ENCODE measurements at regions not wholly inside any gene's neighbourhood (a gene's known extent, or its start where the extent isn't known, plus 50 kb on each side); places are given as distances from the start of the nearest gene placed in this dataset.

DNA sequence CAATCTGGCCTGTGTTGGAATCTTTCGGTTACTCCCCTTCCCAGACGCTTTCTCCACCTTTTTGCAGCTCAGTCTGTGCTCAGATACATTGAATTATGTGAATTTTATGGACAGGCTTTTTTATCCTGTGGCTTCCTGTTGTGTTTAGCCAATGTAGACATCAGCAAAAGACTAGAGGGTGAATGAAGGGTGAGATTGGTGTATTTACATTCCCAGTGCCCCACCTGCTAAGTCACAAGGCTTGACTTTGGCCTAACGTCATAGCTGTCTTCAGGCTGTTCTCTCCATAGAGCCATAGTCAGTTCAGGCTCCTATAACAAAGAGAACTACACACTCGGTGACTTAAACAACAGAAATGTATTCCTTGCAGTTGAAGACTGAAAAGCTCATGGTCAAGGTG is 97.5 kb upstream of the FSHB start:
- dilution Hi-C loops (cut with MboI; ENCODE audit: extremely low pct_ligation_motif_present, low sequenced_read_pairs) (no loop called here), intact Hi-C loops (cut with micrococcal nuclease) (no loop called here)
- no TSS peak for BruUV-seq (replicated peaks)
- H3K27ac ChIP-seq (ENCODE audit: insufficient read depth, low read depth, low read length) = no peak overlapping the region
- no peak overlapping the region for H3K9ac ChIP-seq (replicated peaks; ENCODE audit: extremely low read depth, insufficient read depth, low read length)
- H3K9me1 ChIP-seq (replicated peaks; ENCODE audit: control insufficient read depth, extremely low read depth, insufficient read depth, low read length) = no peaks in the 10 kb centered on the region
- H3K36me3 ChIP-seq (ENCODE audit: control insufficient read depth in 2 of 2, extremely low read depth in 1 of 2, insufficient read depth in 2 of 2, low read length in 2 of 2) = no peaks in the 10 kb centered on the region
- H3K4me1 ChIP-seq (ENCODE audit: control insufficient read depth, extremely low read depth, insufficient read depth, low read length) = no peaks in the 10 kb centered on the region
- DNase-seq (ENCODE audit: low read depth, low spot score) (no peak), FAIRE-seq (no peak)
- H3K9me3 ChIP-seq (replicated peaks; ENCODE audit: control insufficient read depth, insufficient read depth, low read length) = no peaks in the 10 kb centered on the region
- H3K27me3 ChIP-seq (ENCODE audit: control insufficient read depth in 2 of 2, insufficient read depth in 2 of 2, low read length in 2 of 2) = no peaks in the 10 kb centered on the region
- H3K79me2 ChIP-seq (ENCODE audit: control insufficient read depth, insufficient read depth, low read length) = no peaks in the 10 kb centered on the region
- TF ChIP-seq MYC (IDR thresholded peaks at IDR 0.05; ENCODE audit: low read depth, low read length) (no peak), POLR2A (IDR thresholded peaks at IDR 0.05; ENCODE audit: low read depth, low read length) (no peak), JUN (IDR thresholded peaks at IDR 0.05; ENCODE audit: borderline replicate concordance, insufficient read depth, insufficient read length, low read depth) (no peak)
- POLR2A ChIA-PET = no interaction called here
- no peak overlapping the region for H2AFZ ChIP-seq (ENCODE audit: low read depth, low read length)
- no peak overlapping the region for H3K4me2 ChIP-seq (ENCODE audit: insufficient read depth, low read length)
- CTCF ChIA-PET = interaction anchor here (0.6 to 8.9 kb wide), 2 partner anchors 11 to 50 kb away, joined by 3 to 161 read pairs; no protein-coding TSS in a partner anchor
- no peak overlapping the region for H3K4me3 ChIP-seq (replicated peaks in 1 of 3; ENCODE audit: insufficient read depth in 1 of 3, low read depth in 1 of 3, low read length in 3 of 3)
- no peaks in the 10 kb centered on the region for H4K20me1 ChIP-seq (replicated peaks; ENCODE audit: control insufficient read depth, extremely low read depth, insufficient read depth, low read length)

DNA sequence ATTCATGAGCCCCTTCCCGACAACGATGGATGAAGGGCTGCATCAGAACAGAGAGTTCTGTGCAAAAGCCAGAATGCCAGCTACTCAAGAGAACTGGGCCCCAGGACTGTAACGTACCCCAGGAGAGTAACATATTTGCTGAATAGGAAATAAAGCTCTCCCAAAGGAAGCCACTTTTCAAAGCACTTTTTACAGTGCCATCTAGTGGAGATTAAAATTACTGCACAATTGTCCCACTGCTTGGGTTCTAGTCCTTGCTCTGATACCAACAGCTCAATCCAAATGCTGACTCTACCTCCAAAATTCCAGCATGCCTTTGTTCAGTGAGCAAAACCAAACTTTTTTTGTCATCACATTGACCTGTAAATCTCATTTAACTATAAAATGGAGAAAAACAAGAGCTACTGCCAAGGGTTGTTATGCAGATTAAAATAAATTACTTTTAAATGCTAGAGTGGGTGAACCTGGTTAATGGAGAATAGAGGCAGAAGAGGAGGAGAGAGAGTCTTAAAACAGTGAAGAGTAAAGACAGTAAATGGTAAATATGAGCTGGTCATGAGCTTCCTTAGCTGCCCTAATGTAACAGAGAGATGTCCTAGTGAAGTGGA is 87.6 kb upstream of the FSHB start:
- Histone ChIP-seq H3K79me2 (ENCODE audit: control insufficient read depth, insufficient read depth, low read length) (no peaks in the 10 kb centered on the region), H3K27me3 (ENCODE audit: control insufficient read depth in 2 of 2, insufficient read depth in 2 of 2, low read length in 2 of 2) (no peaks in the 10 kb centered on the region), H4K20me1 (replicated peaks; ENCODE audit: control insufficient read depth, extremely low read depth, insufficient read depth, low read length) (no peaks in the 10 kb centered on the region), H3K4me1 (ENCODE audit: control insufficient read depth, extremely low read depth, insufficient read depth, low read length) (no peaks in the 10 kb centered on the region), H3K9me3 (replicated peaks; ENCODE audit: control insufficient read depth, insufficient read depth, low read length) (no peaks in the 10 kb centered on the region), H3K4me3 (replicated peaks in 1 of 3; ENCODE audit: insufficient read depth in 1 of 3, low read depth in 1 of 3, low read length in 3 of 3) (no peak overlapping the region), H3K9ac (replicated peaks; ENCODE audit: extremely low read depth, insufficient read depth, low read length) (no peak overlapping the region), H3K9me1 (replicated peaks; ENCODE audit: control insufficient read depth, extremely low read depth, insufficient read depth, low read length) (no peaks in the 10 kb centered on the region), H3K27ac (ENCODE audit: insufficient read depth, low read depth, low read length) (no peak overlapping the region), H3K36me3 (ENCODE audit: control insufficient read depth in 2 of 2, extremely low read depth in 1 of 2, insufficient read depth in 2 of 2, low read length in 2 of 2) (no peaks in the 10 kb centered on the region), H3K4me2 (ENCODE audit: insufficient read depth, low read length) (no peak overlapping the region), H2AFZ (ENCODE audit: low read depth, low read length) (no peak overlapping the region)
- dilution Hi-C loops (cut with MboI; ENCODE audit: extremely low pct_ligation_motif_present, low sequenced_read_pairs) = no loop called here
- TF ChIP-seq POLR2A (IDR thresholded peaks at IDR 0.05; ENCODE audit: low read depth, low read length) = no peak
- TF ChIP-seq, protein P1, sequence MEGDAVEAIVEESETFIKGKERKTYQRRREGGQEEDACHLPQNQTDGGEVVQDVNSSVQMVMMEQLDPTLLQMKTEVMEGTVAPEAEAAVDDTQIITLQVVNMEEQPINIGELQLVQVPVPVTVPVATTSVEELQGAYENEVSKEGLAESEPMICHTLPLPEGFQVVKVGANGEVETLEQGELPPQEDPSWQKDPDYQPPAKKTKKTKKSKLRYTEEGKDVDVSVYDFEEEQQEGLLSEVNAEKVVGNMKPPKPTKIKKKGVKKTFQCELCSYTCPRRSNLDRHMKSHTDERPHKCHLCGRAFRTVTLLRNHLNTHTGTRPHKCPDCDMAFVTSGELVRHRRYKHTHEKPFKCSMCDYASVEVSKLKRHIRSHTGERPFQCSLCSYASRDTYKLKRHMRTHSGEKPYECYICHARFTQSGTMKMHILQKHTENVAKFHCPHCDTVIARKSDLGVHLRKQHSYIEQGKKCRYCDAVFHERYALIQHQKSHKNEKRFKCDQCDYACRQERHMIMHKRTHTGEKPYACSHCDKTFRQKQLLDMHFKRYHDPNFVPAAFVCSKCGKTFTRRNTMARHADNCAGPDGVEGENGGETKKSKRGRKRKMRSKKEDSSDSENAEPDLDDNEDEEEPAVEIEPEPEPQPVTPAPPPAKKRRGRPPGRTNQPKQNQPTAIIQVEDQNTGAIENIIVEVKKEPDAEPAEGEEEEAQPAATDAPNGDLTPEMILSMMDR (IDR thresholded peaks at IDR 0.05; ENCODE audit: extremely low read depth in 1 of 2, insufficient read depth in 1 of 2, low read depth in 1 of 2, low read length in 2 of 2) = peak; percentile 50 to 67
- FAIRE-seq (peak; percentile 73), DNase-seq (ENCODE audit: low read depth, low spot score) (peak; percentile 42)
- BruUV-seq (replicated peaks) = no TSS peak
- intact Hi-C loops (cut with micrococcal nuclease) = loop anchor here (1.0 kb wide), 3 partner anchors 695 to 800 kb away; no protein-coding TSS in a partner anchor
- ChIA-PET CTCF (interaction anchor here (0.6 to 5.8 kb wide), 31 partner anchors 10 to 800 kb away, joined by 3 to 161 read pairs (median 6); partner anchors contain the start of gene ARL14EP), POLR2A (no interaction called here)
